22Rv1 (cell line): ENCODE measurements at regions not wholly inside any gene's neighbourhood (a gene's known extent, or its start where the extent isn't known, plus 50 kb on each side); places are given as distances from the start of the nearest gene placed in this dataset.

Experiments
- H3K27ac ChIP-seq: fragments of 450-650 bp; 2 replicates; pipeline ENCODE4 v1.5.1; 2017
- CTCF ChIP-seq: fragments of 450-650 bp; IDR thresholded peaks from 2 replicates; pipeline ENCODE4 v1.5.1; 2017; ENCODE audit warnings: mild to moderate bottlenecking
- ZFX ChIP-seq: fragments of 450-650 bp; IDR thresholded peaks from 2 replicates; pipeline ENCODE4 v1.6.1; 2017; ENCODE audit warnings: antibody characterized with exemption, borderline replicate concordance

- H3K27ac ChIP-seq: no peak overlapping the region
- TF ChIP-seq ZFX (no peak), CTCF (no peak)
These were observed 338.7 kb upstream of the NR5A2 start for GRCh38 chr1:199688774-199689173.

GRCh38 chr1:199690496-199690895 is 337.0 kb upstream of the NR5A2 start:
- no peak overlapping the region for H3K27ac ChIP-seq
- TF ChIP-seq CTCF (no peak), ZFX (no peak)

- TF ChIP-seq ZFX: no peak
- no peak for TF ChIP-seq CTCF
- H3K27ac ChIP-seq: no peak overlapping the region
These were observed 336.0 kb upstream of the NR5A2 start for GRCh38 chr1:199691540-199691939.

- TF ChIP-seq ZFX (no peak), CTCF (no peak)
- H3K27ac ChIP-seq: no peak overlapping the region
These were observed 333.8 kb upstream of the NR5A2 start for GRCh38 chr1:199693724-199694123.

- no peak overlapping the region for H3K27ac ChIP-seq
- TF ChIP-seq CTCF (no peak), ZFX (no peak)
These were observed 331.3 kb upstream of the NR5A2 start for GRCh38 chr1:199696225-199696624.

- no peak for TF ChIP-seq CTCF
- TF ChIP-seq ZFX: no peak
- no peak overlapping the region for H3K27ac ChIP-seq
These were observed 329.3 kb upstream of the NR5A2 start for GRCh38 chr1:199698222-199698621.

- TF ChIP-seq CTCF (no peak), ZFX (no peak)
- no peak overlapping the region for H3K27ac ChIP-seq
These were observed 327.0 kb upstream of the NR5A2 start for GRCh38 chr1:199700551-199700950.
